ENCODE measurements at regions not wholly inside any gene's neighbourhood (a gene's known extent, or its start where the extent isn't known, plus 50 kb on each side); places are given as distances from the start of the nearest gene placed in this dataset.

GRCh38 chr13:34793301-34793700 is 148.8 kb upstream of the NBEA start:
- no peaks in the 10 kb centered on the region for H3K36me3 Mint-ChIP-seq

DNA sequence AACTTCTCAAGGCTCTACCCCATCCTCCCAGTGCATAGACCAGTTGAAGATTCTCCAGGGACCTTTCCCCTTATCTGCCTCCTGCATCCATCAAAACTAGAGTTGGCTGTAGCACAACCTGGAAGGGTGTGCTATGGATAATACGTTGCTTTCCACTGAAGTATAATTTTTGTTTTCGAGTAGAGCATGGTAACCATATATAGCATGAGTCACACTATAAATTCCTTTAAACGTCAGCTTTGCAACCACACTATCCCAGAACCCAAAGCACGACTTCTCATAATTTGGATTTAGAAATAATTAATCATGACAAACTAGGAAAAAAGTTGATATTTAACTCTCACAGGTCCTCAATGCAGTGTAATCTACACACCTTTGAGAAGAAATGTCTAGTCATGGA is 138.3 kb upstream of the NBEA start:
- H3K27me3 Mint-ChIP-seq (ENCODE audit: low read depth in 3 of 3) = peaks cover 0 to 1% (median 0%) of the 10 kb centered on the region in 3 donors
- no peak overlapping the region for H3K4me3 Mint-ChIP-seq
- no peak overlapping the region for H3K27ac Mint-ChIP-seq
- peaks cover 8 to 26% (median 11%) of the 10 kb centered on the region in 6 donors for H3K9me3 Mint-ChIP-seq
- H3K4me1 Mint-ChIP-seq = no peaks in the 10 kb centered on the region
- no peaks in the 10 kb centered on the region for H3K36me3 Mint-ChIP-seq
- no peak for DNase-seq

More at GRCh38 chr13:34793301-34793700, 148.8 kb upstream of the NBEA start:
- Mint-ChIP-seq H3K4me1 (no peaks in the 10 kb centered on the region), H3K9me3 (peaks cover 12 to 38% (median 20%) of the 10 kb centered on the region in 6 donors), H3K4me3 (no peak overlapping the region), H3K27me3 (ENCODE audit: low read depth in 3 of 3) (no peaks in the 10 kb centered on the region), H3K27ac (no peak overlapping the region)
- no peak for DNase-seq

GRCh38 chr13:34805347-34805746 is 136.7 kb upstream of the NBEA start:
- peaks cover 0 to 1% (median 0%) of the 10 kb centered on the region in 3 donors for H3K27me3 Mint-ChIP-seq (ENCODE audit: low read depth in 3 of 3)
- no peak for DNase-seq
- no peaks in the 10 kb centered on the region for H3K4me1 Mint-ChIP-seq
- H3K36me3 Mint-ChIP-seq = no peaks in the 10 kb centered on the region
- H3K4me3 Mint-ChIP-seq = no peak overlapping the region
- H3K9me3 Mint-ChIP-seq = peaks cover 6 to 15% (median 10%) of the 10 kb centered on the region in 6 donors
- no peak overlapping the region for H3K27ac Mint-ChIP-seq

DNA sequence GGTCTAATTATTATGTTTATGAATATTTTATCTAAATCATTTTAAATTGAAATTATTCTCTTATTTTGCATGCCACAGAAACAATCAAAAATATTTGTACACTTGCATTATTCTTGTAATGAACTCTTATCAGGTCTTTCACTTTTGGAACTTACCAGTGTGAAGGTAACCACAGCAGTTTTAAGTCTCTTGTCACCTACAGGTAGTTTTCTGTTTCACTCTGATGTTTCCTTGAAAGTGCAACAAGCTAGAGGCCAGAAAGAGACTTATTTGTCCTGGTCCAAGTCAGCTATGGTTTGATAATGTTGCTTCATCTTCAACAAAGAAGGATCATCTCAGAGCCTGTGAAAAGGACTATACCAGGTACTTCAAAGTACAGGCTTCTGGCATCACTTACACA is 133.4 kb upstream of the NBEA start:
- no peak for DNase-seq
- Mint-ChIP-seq H3K4me1 (no peaks in the 10 kb centered on the region), H3K27me3 (ENCODE audit: low read depth in 3 of 3) (no peaks in the 10 kb centered on the region), H3K36me3 (no peaks in the 10 kb centered on the region), H3K4me3 (no peak overlapping the region), H3K9me3 (peaks cover 2 to 46% (median 17%) of the 10 kb centered on the region in 6 donors), H3K27ac (no peak overlapping the region)

DNA sequence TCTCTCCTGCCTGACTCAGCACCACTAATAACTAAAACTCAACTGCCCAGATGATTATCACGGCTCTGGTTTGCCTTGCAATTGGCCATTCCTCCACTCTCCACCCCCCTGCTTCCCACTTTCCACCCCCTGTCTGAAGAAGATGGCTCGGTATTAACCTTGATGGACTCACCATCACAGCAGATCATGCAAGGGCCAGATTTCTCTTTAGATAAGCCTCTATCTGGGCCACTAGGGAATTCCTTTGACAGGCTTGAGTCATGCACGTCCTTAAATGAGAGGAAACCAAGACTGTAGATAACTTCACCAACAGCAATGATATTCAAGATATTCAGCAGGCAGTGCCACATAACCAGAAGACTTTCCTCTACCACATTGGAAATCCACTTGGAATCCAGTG is 131.1 kb upstream of the NBEA start:
- no peaks in the 10 kb centered on the region for H3K4me1 Mint-ChIP-seq
- peaks cover 1 to 50% (median 19%) of the 10 kb centered on the region in 6 donors for H3K9me3 Mint-ChIP-seq
- no peaks in the 10 kb centered on the region for H3K36me3 Mint-ChIP-seq
- no peak overlapping the region for H3K4me3 Mint-ChIP-seq
- no peak overlapping the region for H3K27ac Mint-ChIP-seq
- DNase-seq = no peak
- no peaks in the 10 kb centered on the region for H3K27me3 Mint-ChIP-seq (ENCODE audit: low read depth in 3 of 3)

DNA sequence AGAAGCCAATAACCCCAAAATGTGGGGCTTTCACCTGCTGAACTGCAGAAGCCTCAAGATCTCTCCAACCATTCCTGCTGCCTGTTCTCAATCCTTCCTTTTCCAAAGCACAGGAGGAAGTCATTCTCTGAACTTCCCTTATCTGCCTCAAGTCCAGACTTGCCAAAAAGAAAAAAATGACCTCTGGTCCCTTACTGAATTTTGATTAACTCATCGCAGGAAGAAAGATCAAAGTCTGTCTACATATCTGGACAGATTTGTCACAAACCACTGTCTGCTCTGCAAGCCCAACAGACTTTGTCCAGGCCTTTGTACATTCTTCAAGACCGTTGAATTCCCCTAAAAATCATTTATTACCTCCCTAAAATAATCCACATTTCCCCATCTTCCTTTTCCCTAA is 126.5 kb upstream of the NBEA start:
- peaks cover 5 to 56% (median 21%) of the 10 kb centered on the region in 6 donors for H3K9me3 Mint-ChIP-seq
- H3K36me3 Mint-ChIP-seq = no peaks in the 10 kb centered on the region
- no peak overlapping the region for H3K4me3 Mint-ChIP-seq

DNA sequence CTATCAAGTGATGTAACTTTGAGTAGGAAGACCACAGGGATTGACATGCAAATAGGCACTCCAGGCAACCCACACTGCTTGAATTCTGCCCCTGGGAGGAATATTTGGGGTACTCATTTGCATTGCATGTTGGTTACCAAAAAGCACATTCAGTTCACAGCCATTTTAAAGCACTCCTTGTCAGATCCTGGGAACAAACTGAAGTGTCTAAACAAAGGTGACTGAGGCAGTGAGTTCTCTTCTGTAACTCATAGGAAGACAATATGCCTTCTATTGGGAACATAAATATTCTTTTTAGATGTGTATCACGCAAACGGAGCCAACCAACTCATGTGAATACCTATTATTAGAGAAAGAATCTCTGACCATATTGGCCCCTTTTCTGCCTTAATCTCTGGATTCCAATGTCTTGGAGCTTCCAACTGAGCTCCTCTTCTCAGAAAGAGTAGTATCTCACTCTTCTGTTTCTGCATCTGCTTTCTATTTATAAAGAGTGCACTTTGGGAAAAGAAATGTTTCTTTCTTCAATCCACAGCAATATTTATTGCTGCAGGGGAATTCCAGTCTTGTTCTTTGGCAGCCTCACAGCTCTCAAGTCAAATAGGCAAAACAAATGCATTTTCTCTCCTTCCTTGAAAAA is 125.7 kb upstream of the NBEA start:
- no peak for DNase-seq
- Mint-ChIP-seq H3K27ac (no peak overlapping the region), H3K27me3 (ENCODE audit: low read depth in 3 of 3) (peaks cover 0 to 2% (median 0%) of the 10 kb centered on the region in 3 donors), H3K9me3 (peaks cover 5 to 47% (median 20%) of the 10 kb centered on the region in 6 donors), H3K4me3 (no peak overlapping the region), H3K4me1 (no peaks in the 10 kb centered on the region), H3K36me3 (no peaks in the 10 kb centered on the region)

More for the DNA sequence above, 126.5 kb upstream of the NBEA start:
- Mint-ChIP-seq H3K27me3 (ENCODE audit: low read depth in 3 of 3) (peaks cover 0 to 2% (median 0%) of the 10 kb centered on the region in 3 donors), H3K27ac (no peak overlapping the region), H3K4me1 (no peaks in the 10 kb centered on the region)
- DNase-seq = no peak

- no peaks in the 10 kb centered on the region for H3K36me3 Mint-ChIP-seq
Measured at GRCh38 chr13:34816908-34817665, 125.0 kb upstream of the NBEA start.

GRCh38 chr13:34822650-34823049 is 119.4 kb upstream of the NBEA start:
- Mint-ChIP-seq H3K27me3 (ENCODE audit: low read depth in 3 of 3) (peaks cover 0 to 3% (median 0%) of the 10 kb centered on the region in 3 donors), H3K4me3 (no peak overlapping the region), H3K4me1 (no peaks in the 10 kb centered on the region), H3K9me3 (peaks cover 5 to 45% (median 15%) of the 10 kb centered on the region in 6 donors), H3K27ac (no peak overlapping the region), H3K36me3 (no peaks in the 10 kb centered on the region)
- DNase-seq = no peak

More at GRCh38 chr13:34816908-34817665, 125.0 kb upstream of the NBEA start:
- DNase-seq = no peak
- H3K27ac Mint-ChIP-seq = no peak overlapping the region
- no peak overlapping the region for H3K4me3 Mint-ChIP-seq
- H3K4me1 Mint-ChIP-seq = no peaks in the 10 kb centered on the region
- H3K27me3 Mint-ChIP-seq (ENCODE audit: low read depth in 3 of 3) = peaks cover 0 to 2% (median 0%) of the 10 kb centered on the region in 3 donors
- peaks cover 5 to 40% (median 17%) of the 10 kb centered on the region in 6 donors for H3K9me3 Mint-ChIP-seq

DNA sequence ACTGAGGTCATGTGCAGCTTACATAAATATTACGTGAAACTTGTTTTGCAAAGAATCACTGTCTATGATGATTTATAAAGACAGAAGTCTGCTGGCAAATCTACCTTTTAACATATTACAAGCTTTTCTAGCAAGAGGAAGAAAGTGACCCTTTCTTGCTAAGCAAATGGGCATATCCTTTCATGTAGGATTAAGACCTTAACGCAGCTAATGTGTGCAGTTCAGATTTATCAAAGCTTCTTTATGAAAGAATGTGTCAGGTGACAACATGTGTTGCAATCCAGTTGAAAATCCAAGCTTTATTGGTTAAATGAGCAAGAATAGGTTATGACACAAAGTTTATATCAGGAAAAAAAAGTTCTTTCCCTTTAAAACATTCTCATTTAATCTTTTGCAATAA is 115.6 kb upstream of the NBEA start:
- Mint-ChIP-seq H3K27ac (no peak overlapping the region), H3K4me1 (no peaks in the 10 kb centered on the region), H3K9me3 (peaks cover under 1 to 48% (median 17%) of the 10 kb centered on the region in 6 donors), H3K4me3 (no peak overlapping the region), H3K27me3 (ENCODE audit: low read depth in 3 of 3) (peaks cover 0 to 2% (median 0%) of the 10 kb centered on the region in 3 donors), H3K36me3 (no peaks in the 10 kb centered on the region)
- DNase-seq = no peak

DNA sequence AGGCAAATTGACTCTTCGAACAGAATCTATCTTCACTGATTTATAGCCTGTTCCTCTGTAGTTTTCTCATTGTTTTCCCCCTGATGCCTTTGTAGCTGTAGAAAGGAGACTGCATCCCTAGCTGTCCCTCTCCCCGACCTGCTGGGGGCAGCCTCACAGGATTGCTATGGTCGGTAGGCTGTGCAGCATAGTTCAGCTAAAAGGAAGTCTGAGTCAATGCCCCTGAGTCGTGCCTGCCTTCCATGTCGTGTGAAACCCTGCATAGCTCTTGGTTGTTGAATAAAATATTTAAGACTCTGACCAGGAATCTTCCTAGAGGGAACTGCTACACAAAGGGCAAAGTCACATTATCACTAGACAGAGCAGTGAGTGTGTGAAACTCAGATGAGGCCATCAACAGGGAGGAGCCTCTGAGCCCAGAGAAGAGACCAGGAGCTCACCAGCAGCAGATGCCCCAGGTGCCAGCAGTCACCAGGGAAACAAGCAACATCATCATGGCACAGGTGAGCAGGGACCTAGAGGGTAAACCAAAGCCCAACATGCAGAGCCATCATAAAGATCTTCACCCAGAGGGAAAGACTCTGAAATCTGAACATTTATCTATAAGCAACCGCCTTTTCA is 108.4 kb upstream of the NBEA start:
- no peaks in the 10 kb centered on the region for H3K36me3 Mint-ChIP-seq
- peaks cover 0 to 2% (median 0%) of the 10 kb centered on the region in 3 donors for H3K27me3 Mint-ChIP-seq (ENCODE audit: low read depth in 3 of 3)
- H3K9me3 Mint-ChIP-seq = peaks cover 9 to 45% (median 26%) of the 10 kb centered on the region in 6 donors
- no peak overlapping the region for H3K4me3 Mint-ChIP-seq
- no peak overlapping the region for H3K27ac Mint-ChIP-seq
- H3K4me1 Mint-ChIP-seq = no peaks in the 10 kb centered on the region
- DNase-seq = no peak

DNA sequence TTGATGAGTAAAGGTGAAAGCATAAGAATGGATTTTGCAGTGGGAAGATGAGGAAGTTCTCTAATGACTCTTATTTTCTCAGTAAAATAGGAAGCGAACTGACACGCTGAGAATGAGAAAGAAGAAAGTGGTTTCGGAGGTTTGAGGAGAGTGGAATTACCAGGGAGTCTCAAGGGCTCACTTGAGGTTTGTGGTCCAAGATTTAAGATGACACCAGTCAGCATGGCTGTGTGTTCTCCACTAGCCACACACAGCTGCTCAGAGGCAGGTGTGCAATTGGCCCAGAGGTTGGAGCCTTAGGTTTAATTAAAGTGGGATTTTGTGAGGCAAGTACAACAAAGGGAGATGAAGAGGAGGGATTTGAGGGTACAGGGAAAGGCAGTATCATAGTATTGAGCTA is 99.6 kb upstream of the NBEA start:
- DNase-seq = no peak
- no peak overlapping the region for H3K27ac Mint-ChIP-seq
- H3K4me1 Mint-ChIP-seq = no peaks in the 10 kb centered on the region
- no peaks in the 10 kb centered on the region for H3K36me3 Mint-ChIP-seq
- H3K9me3 Mint-ChIP-seq = peaks cover 6 to 27% (median 15%) of the 10 kb centered on the region in 6 donors
- H3K27me3 Mint-ChIP-seq (ENCODE audit: low read depth in 3 of 3) = no peaks in the 10 kb centered on the region
- H3K4me3 Mint-ChIP-seq = no peak overlapping the region

DNA sequence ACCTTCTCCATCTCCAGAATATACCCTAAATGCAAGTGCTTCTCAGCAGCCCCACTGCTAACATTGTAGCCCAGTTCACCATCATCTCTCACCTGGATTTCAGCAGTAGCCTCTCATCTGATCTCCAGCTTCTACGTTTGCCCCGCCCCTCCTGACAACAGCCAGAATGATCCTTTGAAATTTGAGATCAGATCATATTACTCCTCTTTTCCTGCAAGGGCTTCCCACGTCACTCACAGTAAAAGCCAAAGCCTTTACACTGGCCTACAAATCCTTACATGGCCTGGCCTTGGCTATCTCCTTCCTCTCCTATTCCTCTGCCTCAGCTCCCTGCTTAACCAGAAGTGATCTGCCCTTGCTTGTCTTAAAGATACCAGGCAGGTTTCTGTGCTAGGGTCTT is 94.3 kb upstream of the NBEA start:
- H3K27ac Mint-ChIP-seq = no peak overlapping the region
- no peak for DNase-seq
- no peaks in the 10 kb centered on the region for H3K36me3 Mint-ChIP-seq
- H3K4me1 Mint-ChIP-seq = no peaks in the 10 kb centered on the region
- peaks cover 5 to 22% (median 9%) of the 10 kb centered on the region in 6 donors for H3K9me3 Mint-ChIP-seq
- peaks cover 0 to 2% (median 0%) of the 10 kb centered on the region in 3 donors for H3K27me3 Mint-ChIP-seq (ENCODE audit: low read depth in 3 of 3)
- no peak overlapping the region for H3K4me3 Mint-ChIP-seq

GRCh38 chr13:34849406-34849805 is 92.7 kb upstream of the NBEA start:
- no peak overlapping the region for H3K4me3 Mint-ChIP-seq
- H3K9me3 Mint-ChIP-seq = peaks cover 5 to 22% (median 11%) of the 10 kb centered on the region in 6 donors
- H3K27ac Mint-ChIP-seq = no peak overlapping the region
- peaks cover 0 to 2% (median 0%) of the 10 kb centered on the region in 3 donors for H3K27me3 Mint-ChIP-seq (ENCODE audit: low read depth in 3 of 3)
- DNase-seq = no peak
- H3K4me1 Mint-ChIP-seq = no peaks in the 10 kb centered on the region
- no peaks in the 10 kb centered on the region for H3K36me3 Mint-ChIP-seq

Data from immature natural killer cell (primary cell).